Hematopoietic multipotent progenitor cell treated with erythropoietin and hydrocortisone succinate and interleukin-3 and kit ligand, for 8 days (in vitro differentiated cells): ENCODE measurements at regions not wholly inside any gene's neighbourhood (a gene's known extent, or its start where the extent isn't known, plus 50 kb on each side); places are given as distances from the start of the nearest gene placed in this dataset.
"Not testable (repeated sequence)": the region's sequence is repeated elsewhere in the genome, so short reads cannot be mapped to it uniquely, and the experiment has no call there.

Experiments
- DNase-seq: peaks from one replicate; pipeline ENCODE4 v3.0.0-alpha.2; 2015

DNA sequence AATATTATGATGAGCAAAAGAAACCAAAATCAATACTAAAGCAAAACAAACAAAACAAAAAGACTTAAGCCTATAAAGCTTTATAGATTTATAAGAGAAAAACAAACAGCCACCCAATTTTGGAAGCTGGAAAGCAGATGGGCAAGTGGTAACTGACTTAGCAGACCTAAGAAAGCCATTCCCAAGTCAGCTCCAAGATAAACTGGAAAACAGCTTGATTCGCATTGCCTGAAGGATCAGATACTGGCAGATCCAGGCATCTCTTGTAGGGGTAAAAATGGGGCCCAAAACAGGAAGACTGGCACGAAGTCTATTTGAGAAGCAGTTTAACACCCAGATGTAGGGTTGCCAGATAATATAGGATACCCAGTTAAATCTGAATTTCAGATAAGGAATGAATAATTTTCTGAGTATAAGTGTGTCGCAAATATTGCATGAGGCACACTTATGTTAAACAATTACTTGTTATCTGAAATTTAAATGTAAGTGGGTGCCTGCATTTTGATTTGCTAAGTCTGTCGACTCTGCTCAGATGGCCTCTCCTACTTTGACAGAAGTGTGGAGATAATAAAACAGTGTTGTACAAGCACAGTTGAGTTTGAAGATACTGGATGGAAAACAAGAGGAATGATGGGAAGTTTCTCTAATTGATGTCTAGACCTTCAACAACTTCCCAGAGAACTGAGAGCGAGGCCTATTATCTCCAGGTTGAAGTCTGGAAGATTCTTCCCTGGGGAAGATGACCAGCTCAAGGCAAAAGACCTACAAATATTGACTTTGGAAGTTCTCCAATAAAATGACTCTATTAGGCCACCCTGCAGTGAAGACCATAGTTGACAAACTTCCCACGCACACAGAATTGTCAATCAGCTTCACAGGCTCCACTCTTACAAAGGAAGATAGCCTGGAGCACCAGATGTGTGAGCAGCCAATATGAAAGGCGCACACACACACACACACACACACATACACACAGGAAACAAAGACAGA, 113.4 kb downstream of the FAM50B start:
- DNase-seq: no peak

DNA sequence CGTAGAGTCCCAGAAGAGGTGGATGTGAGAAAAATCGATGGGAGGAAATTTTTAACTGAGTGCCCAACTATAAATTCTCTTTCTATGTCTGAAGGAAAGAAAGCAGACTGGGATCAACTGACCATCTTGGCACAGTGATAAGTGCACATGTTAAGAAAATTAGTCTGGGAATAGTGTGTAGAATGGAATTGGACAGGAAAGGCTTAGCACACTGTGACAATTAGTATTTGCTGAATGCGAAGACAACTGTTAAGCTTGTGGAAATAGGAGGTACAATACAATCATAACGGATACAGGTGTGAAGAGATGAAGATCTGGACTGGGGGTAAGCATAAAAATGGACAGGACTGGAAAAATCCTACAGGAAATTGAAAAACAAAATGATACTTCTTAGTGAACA, 114.3 kb downstream of the FAM50B start:
- no peak for DNase-seq

DNA sequence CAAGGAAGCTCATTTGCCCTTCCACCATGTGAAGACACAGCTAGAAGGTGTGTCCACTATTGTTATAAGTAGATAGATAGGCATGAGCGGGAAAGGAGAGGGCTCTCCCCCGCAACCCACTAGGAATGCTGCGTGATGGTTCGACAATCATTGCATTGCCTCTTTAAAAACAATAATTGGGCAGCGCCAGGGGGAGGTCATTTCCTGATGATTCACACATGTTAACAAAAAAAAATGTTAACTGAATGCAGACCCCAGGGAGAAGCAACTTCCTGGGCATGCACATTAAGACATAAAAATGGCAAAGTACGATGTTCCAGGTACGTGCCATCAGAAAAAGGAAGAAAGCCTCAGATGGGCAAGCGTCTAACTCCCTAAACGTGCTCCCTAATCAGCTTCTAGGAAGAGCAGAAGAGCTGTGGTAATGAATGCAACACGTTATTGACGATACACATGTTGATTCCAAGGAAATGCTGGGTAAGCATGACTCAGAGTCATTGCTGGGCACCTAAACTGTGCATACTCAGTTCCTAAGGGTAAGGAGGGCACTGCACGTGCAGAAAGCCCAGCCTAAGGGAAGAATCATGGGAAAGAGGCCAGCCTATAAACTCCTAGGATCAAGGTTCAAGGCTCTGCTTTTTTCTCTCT, 113.7 kb downstream of the FAM217A start:
- no peak for DNase-seq

DNA sequence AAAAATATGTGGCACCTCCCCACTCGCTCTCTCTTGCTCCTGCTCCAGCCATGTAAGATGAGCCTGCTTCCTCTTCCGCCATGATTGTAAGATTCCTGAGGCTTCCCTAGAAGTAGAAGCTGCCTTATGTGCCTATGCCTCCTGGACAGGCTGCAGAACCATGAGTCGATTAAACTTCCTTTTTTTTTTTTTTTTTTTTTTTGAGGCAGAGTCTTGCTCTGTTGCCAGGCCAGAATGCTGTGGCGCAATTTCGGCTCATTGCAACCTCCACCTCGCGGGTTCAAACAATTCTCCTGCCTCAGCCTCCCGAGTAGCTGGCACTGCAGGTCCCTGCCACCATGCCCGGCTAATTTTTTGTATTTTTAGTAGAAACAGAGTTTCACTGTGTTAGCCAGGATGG, 112.5 kb downstream of the FAM217A start:
- no peak for DNase-seq

DNA sequence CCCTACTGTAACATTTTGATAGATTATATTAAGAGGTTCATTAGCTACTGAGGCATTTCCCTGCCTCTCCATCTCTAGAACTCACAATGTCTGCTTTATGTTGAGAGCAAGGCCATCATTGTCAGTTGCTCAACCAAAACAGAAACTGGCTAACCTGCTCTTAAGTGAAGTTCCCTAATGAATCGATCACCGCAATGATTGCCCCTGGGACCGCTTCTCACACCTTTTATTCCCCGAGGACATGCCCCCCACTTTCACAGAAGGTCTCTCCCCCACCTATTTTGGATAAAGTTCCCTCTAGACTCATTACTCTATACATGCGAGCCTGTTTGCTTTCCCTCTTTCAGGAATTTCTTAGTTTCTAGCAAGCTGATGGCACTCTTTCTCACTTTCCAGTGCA, 108.8 kb downstream of the FAM217A start:
- no peak for DNase-seq

DNA sequence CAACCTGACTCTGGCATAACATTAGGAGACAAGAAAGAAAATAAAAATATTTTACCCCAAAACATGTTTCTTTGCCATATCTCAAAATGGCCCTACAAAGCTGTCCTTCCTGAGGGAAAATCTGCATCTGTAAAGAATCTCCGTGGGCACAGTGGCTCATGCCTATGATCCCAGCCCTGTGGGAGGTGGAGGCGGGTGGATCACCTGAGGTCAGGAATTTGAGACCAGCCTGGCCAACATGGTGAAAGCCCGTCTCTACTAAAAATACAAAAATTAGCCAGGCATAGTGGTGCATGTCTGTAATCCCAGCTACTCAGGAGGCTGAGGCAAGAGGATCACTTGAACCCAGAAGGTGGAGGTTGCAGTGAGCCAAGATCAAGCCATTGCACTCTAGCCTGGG, 105.8 kb downstream of the FAM217A start:
- DNase-seq: not testable (repeated sequence)

DNA sequence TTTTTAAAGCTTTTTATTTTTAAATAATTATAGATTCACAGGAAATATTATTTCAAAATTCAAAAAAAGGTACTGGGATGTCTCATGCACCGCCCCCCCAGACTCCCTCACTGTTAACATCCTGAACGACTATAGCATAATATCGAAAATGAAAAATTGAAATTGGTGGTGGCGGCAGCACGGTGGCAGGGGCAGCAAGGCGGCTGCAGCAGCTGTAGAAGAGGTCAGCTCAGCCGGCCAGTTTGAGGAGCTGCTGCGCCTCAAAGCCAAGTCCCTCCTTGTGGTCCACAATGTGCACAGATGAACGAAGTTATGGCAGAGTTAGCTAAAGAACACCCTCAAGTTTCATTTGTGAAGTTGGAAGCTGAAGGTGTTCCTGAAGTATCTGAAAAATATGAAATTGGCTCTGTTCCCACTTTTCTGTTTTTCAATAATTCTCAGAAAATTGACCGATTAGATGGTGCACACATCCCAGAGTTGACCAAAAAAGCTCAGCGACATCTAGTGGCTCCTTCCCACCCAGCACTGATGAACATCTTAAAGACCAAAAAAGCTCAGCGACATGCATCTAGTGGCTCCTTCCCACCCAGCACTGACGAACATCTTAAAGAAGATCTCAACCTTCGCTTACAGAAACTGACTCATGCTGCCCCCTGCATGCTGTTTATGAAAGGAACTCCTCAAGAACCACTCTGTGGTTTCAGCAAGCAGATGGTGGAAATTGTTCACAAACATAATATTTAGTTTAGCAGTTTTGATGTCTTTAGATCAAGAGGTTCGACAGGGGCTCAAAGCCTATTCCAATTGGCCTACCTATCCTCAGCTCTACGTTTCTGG, 100.8 kb downstream of the FAM217A start:
- peak; percentile 82 for DNase-seq

DNA sequence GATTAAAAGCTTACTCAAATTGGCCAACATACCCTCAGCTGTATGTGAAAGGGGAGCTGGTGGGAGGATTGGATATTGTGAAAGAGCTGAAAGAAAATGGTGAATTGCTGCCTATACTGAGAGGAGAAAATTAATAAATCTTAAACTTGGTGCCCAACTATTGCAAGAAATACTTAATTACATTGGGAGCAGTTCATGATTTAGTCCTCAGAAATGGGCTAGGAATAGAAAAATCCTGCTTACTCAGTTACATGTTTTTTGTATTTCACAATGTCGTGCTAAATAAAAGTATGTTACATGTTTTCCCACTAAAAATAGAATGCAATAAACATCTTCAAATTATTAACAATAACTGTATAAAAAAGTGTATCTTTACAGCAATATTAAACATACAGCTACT, 100.0 kb downstream of the FAM217A start:
- DNase-seq: not testable (repeated sequence)

DNA sequence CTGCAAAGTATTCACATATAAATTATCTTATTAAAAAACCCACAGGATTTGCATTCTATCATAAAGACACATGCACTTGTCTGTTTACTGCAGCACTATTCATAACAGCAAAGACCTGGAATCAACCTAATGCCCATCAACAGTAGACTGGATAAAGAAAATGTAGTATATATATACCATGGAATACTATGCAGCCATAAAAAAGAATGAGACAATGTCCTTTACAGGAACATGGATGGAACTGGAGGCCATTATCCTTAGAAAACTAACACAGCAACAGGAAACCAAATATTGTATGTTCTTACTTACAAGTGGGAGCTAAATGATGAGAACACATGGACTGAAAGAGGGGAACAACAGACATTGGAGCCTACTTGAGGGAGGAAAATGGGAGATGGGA, 97.0 kb downstream of the FAM217A start:
- no peak for DNase-seq

DNA sequence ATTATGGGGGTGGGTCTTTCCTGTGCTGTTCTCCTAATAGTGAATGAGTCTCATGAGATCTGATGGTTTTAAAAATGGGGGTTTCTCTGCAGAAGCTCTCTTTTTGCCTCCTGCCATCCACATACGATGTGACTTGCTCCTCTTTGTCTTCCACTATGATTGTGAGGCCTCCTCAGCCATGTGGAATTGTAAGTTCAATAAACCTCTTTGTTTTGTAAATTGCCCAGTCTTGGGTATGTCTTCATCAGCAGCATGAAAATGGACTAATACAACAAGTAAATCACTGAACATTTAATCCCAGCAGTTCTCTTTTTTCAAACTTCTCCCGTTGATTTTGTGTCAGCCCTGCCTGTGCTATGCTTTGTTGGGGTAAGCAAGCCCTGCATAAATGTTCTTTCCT, 95.2 kb downstream of the FAM217A start:
- no peak for DNase-seq

DNA sequence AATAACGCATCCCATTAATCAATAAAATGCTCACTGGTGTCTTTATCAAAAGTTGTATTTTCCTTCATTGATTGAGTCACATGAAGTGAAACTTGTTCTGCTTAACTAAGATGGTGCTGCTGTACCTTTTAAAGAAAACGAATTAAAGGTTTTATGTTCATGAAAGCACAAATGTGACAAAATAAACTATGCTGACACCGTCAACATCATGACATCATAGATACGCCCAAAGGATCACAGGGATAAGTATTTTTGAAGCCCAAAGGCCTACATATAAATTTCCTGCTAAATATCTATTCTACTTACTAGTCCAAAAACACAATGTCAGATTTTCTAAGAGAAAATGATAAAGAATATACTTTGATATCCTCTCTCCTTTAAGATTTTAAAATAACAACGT, 94.4 kb downstream of the FAM217A start:
- DNase-seq: no peak

DNA sequence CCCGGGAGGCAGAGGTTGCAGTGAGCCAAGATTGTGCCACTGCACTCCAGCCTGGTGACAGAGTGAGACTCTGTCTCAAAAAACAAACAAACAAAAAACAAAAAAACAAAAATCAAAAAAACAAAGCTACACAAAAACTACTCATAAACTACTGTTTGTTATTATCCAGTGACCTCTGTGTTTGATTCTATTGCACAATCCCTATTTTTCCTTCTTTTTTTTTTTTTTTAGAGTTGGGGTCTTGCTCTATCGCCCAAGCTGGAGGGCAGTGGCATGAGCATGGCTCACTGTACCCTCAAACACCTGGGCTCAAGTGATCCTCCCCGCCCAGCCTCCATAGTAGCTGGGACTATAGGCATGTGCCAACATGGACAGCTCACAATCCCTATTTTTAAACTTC, 92.7 kb downstream of the FAM217A start:
- DNase-seq: no peak

DNA sequence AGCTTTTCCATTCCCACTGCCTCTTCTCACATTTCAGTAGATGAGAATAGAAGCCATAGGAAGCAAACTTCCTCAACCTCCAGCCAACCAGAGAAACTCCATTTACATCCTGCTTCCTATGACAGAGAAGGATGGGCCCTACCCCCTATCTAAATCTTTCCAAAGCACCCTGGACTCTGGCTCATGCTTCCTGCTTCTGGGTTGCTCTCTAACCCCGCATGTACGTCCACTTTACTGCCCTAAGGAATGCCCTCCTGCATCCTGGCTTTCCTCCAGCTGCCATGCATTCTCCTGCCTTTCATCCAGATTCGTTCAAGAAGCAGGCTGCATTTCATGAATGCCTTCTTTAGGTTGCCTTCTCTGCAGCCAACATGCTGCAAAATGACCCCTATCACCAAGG, 91.9 kb downstream of the FAM217A start:
- DNase-seq: no peak

DNA sequence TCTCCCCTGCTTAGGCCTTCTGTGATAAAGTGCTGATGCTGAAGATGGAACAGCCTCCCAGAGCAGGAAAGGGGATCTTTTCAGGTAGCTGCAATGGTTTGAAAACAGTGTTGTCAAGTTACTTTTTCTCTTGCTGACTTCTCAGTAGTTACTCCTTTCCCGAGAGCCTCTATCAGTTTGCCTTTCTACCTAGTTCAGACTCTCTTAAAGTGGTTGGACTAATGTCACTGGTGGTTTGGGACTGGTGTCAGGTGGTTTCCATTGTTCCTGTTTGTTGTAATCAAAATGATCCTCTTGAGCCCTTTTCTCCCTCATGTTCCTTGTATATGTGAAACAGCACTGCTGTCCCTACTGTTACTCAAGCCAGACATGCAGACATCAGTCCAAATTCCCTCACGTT, 91.4 kb downstream of the FAM217A start:
- no peak for DNase-seq

DNA sequence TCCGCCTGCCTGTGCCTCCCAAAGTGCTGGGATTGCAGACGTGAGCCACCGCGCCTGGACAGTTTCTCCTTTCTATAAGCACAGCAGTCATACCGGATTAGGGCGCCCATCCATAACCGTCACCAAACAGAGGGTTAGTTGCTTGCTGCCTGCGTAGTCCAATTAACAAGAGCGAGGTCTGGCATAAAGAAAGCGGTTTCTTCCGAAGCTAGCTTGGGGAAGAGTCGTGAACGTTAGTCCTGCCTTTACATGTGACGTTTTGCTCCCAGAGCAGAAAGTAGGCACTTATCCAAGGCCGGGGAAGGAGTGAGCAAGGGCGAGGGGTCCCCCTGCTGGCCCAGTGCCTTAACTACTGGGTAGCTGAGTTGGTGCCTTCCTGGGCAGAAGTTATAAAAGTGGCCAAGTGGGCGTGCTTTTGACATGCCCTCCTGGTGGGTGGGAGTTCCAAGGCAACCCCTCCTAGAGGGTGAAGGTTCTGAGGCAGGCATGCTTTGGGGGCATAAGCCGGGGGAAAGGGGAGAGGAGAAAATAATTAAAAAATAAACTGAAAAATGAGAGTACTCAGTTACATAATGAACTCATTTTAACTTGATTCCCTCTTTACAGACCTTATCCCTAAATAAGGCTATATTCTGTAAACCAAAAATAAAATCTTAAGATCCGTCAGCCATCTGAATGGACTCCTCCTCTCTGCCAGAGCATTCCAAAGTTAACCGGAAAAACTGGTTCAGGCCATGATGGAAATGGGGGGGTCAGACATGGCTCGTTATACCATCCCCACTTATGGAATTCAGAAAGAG, 88.0 kb downstream of the FAM217A start:
- peak; percentile 87 for DNase-seq

DNA sequence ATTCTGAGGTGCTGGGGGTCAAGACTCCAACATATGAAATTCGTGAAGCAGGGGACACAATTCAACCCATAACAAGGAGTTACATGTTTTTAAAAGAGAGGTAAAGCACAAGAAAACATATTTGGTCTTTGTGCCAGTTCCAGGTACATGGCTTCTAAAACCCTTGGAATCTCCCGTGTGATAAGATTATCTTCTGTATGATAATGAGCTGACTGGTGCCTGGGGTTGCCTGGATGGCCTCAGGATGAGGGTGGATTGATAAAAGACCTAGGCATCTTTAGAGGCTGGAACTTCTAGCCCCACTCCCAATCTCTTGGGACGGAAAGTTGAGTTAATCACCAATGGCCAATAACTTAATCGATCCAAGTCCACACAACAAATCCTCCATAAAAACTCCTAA, 87.0 kb downstream of the FAM217A start:
- DNase-seq: no peak

DNA sequence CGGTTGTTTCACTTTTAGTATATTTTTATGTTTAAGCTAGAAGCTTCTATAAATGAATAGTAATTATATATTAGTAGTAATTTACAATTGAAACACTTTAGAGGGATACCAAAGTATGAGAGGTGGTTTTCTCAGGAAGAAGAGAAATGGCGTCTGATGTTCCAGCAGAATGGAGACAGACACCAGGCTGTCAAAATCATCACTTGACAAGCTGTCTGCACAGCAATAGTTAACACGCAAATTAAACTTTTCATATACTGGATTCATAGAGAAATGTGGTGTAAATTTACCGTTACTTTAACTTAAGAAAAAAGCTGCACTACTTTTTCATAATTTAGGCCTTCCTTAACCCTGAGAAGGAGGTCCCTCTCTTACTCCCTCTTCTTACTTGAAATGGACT, 82.6 kb downstream of the FAM217A start:
- DNase-seq: no peak

DNA sequence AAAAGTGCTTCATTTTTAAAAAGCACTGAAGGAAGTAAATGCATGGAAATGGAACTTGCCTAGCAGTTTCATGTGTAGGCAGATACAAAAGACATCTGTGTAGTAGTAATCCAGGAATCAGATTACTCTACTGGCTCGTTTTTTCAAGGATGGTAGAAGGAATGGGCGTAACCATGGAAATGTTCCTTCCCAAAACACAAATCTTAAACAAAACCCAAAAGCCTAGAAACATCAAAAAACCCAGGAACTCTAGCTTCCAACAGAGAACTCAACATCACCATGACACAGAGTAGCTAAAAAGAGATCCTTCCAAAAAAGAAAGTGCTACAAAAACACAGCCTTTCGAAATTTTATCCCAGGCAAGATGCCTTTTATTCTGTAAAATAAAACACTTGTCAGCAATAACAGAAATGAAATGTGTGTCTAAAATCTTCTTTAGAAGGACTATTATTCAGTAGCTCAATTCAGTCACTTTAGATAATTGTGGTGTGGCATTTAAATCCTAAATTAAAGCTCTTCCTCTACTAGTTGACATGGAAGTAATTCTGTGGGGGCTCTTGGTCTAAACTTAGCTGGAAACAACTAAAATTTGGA, 81.7 kb downstream of the FAM217A start:
- DNase-seq: no peak

DNA sequence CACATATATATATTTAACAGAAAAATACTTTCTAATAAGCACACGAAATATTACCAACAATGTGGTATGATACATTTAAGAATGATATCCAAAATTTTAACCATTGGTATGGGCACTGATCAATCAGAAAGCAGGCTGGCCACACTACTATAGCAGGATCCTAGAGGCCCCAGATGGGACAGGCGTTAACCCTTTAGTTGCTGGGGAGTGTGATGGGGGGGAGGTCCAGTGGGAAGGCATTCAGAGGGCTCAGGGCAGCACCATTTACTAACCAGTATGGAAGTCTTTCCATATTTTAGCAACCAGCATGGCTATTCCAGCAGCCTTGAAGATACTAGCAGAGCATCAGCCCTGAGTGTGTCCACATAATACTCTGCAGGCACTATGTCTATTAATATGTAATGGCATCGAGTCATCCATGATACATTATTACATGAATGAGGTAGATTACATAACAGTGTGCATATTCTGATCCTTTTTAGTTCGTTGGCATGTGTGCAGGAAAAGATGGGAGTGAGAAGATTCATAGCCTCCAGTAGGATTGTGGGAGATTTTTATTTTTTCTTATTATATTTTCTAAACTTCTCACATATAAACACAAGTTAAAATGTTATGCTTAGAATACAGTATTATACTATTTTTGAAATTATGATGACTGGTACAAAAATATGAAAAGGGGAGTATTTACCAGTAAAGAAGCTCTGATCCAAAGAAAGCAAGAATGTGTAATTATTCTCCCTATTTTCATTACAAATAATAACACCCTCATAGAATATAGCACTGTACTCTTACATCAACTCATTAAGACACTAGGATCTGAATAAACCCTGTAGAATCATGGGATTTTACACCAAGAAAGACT, 78.9 kb downstream of the FAM217A start:
- no peak for DNase-seq

DNA sequence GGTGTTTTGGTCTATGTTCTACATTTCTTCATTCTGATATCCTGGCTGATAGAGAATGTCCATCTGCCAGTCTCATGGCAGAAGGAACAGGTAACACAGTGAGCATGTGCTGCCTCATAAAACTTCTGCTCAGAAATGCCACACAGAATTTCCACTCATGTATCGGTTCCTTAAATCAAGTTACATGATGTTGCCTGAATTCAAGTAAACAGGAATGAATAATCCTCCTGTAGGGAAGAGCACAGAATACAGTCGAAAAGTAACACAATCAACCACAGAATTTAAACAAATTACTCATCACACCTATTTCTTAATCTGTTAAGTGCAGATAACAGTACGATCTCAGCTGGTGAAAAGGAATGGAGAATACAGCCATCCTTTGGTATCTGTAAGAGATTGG, 74.7 kb downstream of the FAM217A start:
- no peak for DNase-seq
